ENCODE measurements at regions not wholly inside any gene's neighbourhood (a gene's known extent, or its start where the extent isn't known, plus 50 kb on each side); places are given as distances from the start of the nearest gene placed in this dataset.

GRCh38 chr2:220653776-220654175, 918.3 kb downstream of the EPHA4 start:
- no peak for DNase-seq (ENCODE audit: low read depth)
- TF ChIP-seq, protein P1, sequence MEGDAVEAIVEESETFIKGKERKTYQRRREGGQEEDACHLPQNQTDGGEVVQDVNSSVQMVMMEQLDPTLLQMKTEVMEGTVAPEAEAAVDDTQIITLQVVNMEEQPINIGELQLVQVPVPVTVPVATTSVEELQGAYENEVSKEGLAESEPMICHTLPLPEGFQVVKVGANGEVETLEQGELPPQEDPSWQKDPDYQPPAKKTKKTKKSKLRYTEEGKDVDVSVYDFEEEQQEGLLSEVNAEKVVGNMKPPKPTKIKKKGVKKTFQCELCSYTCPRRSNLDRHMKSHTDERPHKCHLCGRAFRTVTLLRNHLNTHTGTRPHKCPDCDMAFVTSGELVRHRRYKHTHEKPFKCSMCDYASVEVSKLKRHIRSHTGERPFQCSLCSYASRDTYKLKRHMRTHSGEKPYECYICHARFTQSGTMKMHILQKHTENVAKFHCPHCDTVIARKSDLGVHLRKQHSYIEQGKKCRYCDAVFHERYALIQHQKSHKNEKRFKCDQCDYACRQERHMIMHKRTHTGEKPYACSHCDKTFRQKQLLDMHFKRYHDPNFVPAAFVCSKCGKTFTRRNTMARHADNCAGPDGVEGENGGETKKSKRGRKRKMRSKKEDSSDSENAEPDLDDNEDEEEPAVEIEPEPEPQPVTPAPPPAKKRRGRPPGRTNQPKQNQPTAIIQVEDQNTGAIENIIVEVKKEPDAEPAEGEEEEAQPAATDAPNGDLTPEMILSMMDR (IDR thresholded peaks at IDR 0.05; ENCODE audit: low read depth, low read length, missing control alignments), result no peak
- H3K4me3 ChIP-seq (ENCODE audit: low read depth, low read length), result no peak overlapping the region

DNA sequence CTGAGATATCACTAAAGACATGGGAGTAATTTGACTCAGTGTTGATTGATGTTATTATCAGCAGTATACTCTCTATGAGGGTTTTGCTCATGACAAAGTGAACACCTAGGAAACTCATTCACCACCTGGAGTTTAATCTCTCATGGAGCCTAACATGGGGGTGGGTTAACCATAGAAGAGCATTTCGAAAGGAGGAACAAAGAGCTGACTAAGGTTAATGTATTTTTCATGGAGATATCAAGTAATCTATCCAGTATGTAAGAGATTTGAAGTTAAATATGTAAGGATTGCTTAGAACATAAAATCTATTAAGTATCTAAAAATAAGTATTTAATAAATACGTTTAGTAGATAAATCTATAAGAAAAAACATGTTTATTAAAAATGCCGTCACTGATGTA, 917.8 kb downstream of the EPHA4 start:
- DNase-seq (ENCODE audit: low read depth), result no peak
- H3K4me3 ChIP-seq (ENCODE audit: low read depth, low read length), result no peak overlapping the region
- TF ChIP-seq, protein P1 (IDR thresholded peaks at IDR 0.05; ENCODE audit: low read depth, low read length, missing control alignments), result no peak

GRCh38 chr2:220660277-220661145, 911.6 kb downstream of the EPHA4 start:
- no peak overlapping the region for H3K4me3 ChIP-seq (ENCODE audit: low read depth, low read length)
- TF ChIP-seq, protein P1 (IDR thresholded peaks at IDR 0.05; ENCODE audit: low read depth, low read length, missing control alignments), result no peak
- no peak for DNase-seq (ENCODE audit: low read depth)

DNA sequence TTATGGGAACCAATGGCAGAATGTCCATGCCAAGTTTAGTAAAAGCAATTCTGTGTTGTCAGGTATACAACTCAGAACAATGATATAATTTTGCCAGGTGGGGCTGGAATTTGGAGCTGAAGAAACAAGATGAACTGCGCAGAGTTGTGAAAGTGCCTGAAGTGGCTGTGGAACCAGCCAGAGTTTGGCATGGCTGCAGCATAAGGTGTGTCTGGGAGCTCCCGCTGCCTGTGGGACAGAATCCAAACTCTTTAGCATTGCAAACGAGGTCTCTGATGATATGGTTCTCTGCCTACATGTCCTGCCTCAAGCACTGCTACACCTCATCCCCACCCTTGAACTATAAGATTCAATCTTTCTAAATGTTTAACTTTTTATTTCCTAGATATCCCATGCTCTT, 909.7 kb downstream of the EPHA4 start:
- DNase-seq (ENCODE audit: low read depth), result no peak
- TF ChIP-seq, protein P1 (IDR thresholded peaks at IDR 0.05; ENCODE audit: low read depth, low read length, missing control alignments), result no peak
- no peak overlapping the region for H3K4me3 ChIP-seq (ENCODE audit: low read depth, low read length)

DNA sequence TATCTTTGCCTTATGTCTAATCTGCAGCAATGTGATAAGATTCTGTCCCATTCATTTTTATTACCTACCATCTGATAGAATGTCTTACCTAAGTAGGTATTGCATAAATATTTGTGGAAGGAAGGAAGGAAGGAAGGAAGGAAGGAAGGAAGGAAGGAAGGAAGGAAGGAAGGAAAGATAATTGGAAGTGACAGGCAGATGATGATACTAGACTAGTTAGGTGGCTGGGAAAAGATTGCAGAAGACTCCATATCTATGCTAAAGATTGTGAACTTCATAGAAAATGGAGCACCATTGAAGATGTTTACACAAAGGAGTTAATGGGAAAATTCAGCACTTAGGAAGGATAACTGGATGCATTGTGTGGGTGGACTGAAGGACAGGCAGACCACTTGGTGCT, 909.0 kb downstream of the EPHA4 start:
- DNase-seq (ENCODE audit: low read depth), result no peak
- no peak overlapping the region for H3K4me3 ChIP-seq (ENCODE audit: low read depth, low read length)
- TF ChIP-seq, protein P1 (IDR thresholded peaks at IDR 0.05; ENCODE audit: low read depth, low read length, missing control alignments), result no peak

DNA sequence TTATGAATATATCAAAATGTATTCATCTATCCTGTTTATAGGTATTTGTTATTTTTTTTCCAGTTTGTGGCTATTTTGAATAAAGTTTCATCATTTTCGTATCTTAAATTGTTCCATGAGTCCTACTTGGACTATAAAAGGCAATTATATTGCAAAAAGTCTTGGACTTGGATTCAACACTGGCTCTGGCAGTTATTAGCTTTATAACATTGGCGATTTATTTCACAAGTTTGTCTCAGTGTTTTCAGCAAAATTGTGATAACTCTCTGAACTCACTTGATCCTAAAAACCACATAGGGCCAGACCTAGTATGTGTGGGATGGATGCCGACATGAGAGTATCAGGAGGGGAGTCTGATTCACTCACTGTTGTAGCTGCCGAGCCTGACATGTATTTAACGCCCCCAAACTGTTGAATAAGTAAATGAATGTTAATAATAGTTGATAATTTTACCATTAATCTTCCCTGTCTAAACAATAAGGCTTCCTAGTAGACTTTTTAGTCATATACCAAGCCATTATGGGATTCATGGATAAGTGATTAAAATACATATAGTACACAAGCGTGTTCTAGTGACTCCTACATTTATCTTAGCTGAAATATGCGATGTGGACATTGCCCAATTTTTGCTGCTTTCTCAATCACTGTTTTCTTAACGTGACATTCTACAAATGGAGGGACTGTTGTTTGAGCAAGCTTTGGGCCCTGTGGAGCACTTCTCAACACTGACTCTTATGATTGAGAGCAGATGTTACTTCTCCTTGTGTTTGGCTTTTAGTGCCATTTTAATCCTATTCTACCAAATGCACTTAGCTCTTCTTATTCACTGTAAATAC, 907.6 kb downstream of the EPHA4 start:
- TF ChIP-seq, protein P1 (IDR thresholded peaks at IDR 0.05; ENCODE audit: low read depth, low read length, missing control alignments), result no peak

More for the DNA sequence above, 907.6 kb downstream of the EPHA4 start:
- H3K4me3 ChIP-seq (ENCODE audit: low read depth, low read length), result no peak overlapping the region
- DNase-seq (ENCODE audit: low read depth), result no peak
